ENCODE measurements at regions not wholly inside any gene's neighbourhood (a gene's known extent, or its start where the extent isn't known, plus 50 kb on each side); places are given as distances from the start of the nearest gene placed in this dataset.
"Not testable (repeated sequence)": the region's sequence is repeated elsewhere in the genome, so short reads cannot be mapped to it uniquely, and the experiment has no call there.

DNA sequence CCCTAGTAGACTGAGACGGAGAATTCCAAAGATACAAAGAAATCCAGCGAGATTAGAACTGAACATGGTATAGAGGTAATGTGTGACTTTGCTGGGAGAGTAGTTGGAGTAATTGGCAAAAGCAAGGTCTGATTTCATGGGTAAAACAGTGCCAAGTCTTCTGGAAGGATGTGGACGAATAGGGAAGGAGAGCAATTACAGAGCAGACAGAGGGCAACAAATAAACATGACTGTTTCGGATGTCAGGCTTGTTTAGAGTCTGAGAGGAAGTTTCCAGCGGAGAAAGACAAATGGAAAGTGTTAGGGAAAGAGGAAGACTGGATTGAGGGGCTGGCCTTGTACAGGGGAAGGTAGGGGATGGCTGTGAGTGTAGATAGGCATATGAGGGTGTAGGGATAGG, 190.4 kb upstream of the ADRA1D start:
- TF ChIP-seq EZH2 (IDR thresholded peaks at IDR 0.05): no peak
- TF ChIP-seq FOXP2 (optimal IDR thresholded peaks at IDR 0.05; ENCODE audit: control extremely low read depth, extremely low read length, insufficient read depth): no peak
- no peak for TF ChIP-seq POLR2AphosphoS5 (IDR thresholded peaks at IDR 0.05; ENCODE audit: borderline replicate concordance, low read depth, low read length)
- Histone ChIP-seq H3K36me3 (ENCODE audit: insufficient read depth, low read length) (no peaks in the 10 kb centered on the region), H3K4me3 (no peak overlapping the region), H3K9ac (ENCODE audit: insufficient read length) (no peak overlapping the region), H3K27ac (no peak overlapping the region), H3K9me3 (ENCODE audit: low read depth, low read length) (no peaks in the 10 kb centered on the region)
- DNase-seq (ENCODE audit: low read depth, low spot score): no peak

DNA sequence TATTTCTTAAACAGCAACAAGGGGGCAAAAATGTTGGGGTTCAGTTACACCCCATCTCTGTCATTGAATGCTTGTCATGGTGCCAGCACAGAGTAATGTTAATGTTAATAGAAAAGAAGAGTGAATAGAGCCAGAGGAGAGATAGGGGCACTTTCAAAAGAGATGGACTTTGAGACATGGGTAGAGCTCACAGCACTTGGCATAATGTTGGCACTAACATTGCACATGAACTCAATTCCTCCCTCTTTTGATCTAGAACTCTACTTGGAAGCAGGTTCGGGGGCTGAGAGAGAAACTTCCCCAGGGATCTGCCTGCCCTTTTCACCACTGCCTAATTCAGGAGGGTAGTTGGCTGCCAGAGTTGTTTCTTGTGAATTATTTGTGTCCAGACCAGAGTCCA, 188.0 kb upstream of the ADRA1D start:
- Histone ChIP-seq H3K36me3 (ENCODE audit: insufficient read depth, low read length) (no peaks in the 10 kb centered on the region), H3K27ac (no peak overlapping the region), H3K9ac (ENCODE audit: insufficient read length) (no peak overlapping the region), H3K4me3 (no peak overlapping the region), H3K9me3 (ENCODE audit: low read depth, low read length) (no peaks in the 10 kb centered on the region)
- DNase-seq (ENCODE audit: low read depth, low spot score): no peak
- no peak for TF ChIP-seq POLR2AphosphoS5 (IDR thresholded peaks at IDR 0.05; ENCODE audit: borderline replicate concordance, low read depth, low read length)
- no peak for TF ChIP-seq FOXP2 (optimal IDR thresholded peaks at IDR 0.05; ENCODE audit: control extremely low read depth, extremely low read length, insufficient read depth)
- TF ChIP-seq EZH2 (IDR thresholded peaks at IDR 0.05): no peak

DNA sequence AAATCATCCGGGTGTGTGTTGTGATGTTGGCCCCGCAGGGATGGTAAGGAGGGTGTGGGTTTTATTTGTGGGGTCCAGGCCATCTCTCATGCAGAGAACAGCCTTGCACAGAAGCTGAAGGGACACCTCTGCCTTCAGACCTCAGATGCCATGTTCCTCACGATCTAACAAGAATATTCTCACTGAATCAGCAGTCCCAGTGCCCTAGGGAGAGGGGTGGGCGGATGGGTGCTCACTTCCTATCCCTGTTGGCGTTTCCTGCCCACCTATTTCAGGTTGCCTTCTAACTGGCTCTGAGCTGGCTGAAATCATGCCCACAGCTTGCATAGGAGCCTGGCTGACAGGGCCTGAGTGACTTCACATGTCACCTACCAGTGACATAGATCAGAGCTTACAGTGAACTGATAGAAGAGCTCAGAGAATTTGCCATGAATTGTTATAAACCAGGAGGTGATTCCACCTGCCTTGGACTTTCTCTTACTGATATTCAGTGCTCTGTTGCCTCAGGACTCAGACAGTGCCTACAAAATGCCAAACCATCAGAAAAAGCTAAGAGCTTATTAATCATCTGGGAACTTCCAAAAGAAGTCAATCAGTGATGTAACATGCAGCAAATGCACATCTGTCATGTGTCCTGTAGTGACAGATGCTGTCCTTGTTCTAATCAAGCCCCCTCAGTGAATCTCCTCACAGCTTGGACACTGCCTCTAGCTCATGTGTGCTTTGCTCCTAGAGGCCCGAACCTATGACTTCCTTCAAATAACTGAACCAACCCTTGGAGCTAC, 186.8 kb upstream of the ADRA1D start:
- no peak for DNase-seq (ENCODE audit: low read depth, low spot score)
- H3K36me3 ChIP-seq (ENCODE audit: insufficient read depth, low read length): no peaks in the 10 kb centered on the region
- no peak for TF ChIP-seq FOXP2 (optimal IDR thresholded peaks at IDR 0.05; ENCODE audit: control extremely low read depth, extremely low read length, insufficient read depth)
- TF ChIP-seq POLR2AphosphoS5 (IDR thresholded peaks at IDR 0.05; ENCODE audit: borderline replicate concordance, low read depth, low read length): no peak
- no peak for TF ChIP-seq EZH2 (IDR thresholded peaks at IDR 0.05)
- H3K9ac ChIP-seq (ENCODE audit: insufficient read length): no peak overlapping the region
- no peak overlapping the region for H3K4me3 ChIP-seq
- no peak overlapping the region for H3K27ac ChIP-seq
- H3K9me3 ChIP-seq (ENCODE audit: low read depth, low read length): no peaks in the 10 kb centered on the region

DNA sequence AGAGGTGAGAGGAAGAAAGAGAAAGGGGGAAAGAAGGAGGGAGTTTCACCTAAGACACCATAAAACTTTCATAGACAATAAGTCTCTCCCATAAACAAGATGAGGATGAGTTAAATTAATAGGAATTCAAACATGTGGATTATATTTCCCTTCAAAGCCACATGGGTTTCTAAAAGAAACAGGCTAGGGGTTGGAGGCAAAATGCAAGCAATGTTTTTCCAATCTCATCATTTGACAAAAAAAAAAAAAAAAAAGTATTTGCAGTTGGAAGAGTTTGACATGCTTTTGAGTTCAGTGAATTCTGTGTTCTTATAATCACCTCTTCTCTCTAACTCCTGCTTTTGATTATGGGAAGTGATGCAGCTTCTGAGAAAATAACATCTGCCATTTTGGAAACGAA, 186.1 kb upstream of the ADRA1D start:
- DNase-seq (ENCODE audit: low read depth, low spot score): no peak
- no peaks in the 10 kb centered on the region for H3K9me3 ChIP-seq (ENCODE audit: low read depth, low read length)
- no peak overlapping the region for H3K4me3 ChIP-seq
- H3K9ac ChIP-seq (ENCODE audit: insufficient read length): no peak overlapping the region
- TF ChIP-seq EZH2 (IDR thresholded peaks at IDR 0.05) (no peak), FOXP2 (optimal IDR thresholded peaks at IDR 0.05; ENCODE audit: control extremely low read depth, extremely low read length, insufficient read depth) (no peak), POLR2AphosphoS5 (IDR thresholded peaks at IDR 0.05; ENCODE audit: borderline replicate concordance, low read depth, low read length) (no peak)
- no peak overlapping the region for H3K27ac ChIP-seq
- H3K36me3 ChIP-seq (ENCODE audit: insufficient read depth, low read length): no peaks in the 10 kb centered on the region

DNA sequence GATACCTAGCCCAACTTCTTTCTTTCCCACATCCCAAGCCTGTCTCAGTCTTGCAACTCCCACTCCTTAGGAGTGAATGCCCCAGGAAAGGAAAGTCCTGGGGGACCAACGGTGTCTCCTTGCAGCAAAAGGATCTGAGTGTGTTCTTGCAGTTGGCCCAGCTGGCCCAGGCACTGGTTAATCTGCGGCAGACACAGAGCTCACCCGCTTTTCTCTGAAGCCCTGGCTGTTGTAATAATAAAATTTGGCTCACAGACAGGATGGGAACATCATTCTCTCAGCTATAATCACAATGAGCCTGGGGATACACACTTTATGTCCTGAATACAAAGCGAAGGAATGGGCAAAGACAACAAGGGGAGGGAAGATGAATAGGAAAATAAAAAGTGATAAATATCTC, 185.6 kb upstream of the ADRA1D start:
- H3K9ac ChIP-seq (ENCODE audit: insufficient read length): no peak overlapping the region
- H3K9me3 ChIP-seq (ENCODE audit: low read depth, low read length): no peaks in the 10 kb centered on the region
- no peak overlapping the region for H3K4me3 ChIP-seq
- no peaks in the 10 kb centered on the region for H3K36me3 ChIP-seq (ENCODE audit: insufficient read depth, low read length)
- TF ChIP-seq POLR2AphosphoS5 (IDR thresholded peaks at IDR 0.05; ENCODE audit: borderline replicate concordance, low read depth, low read length): no peak
- DNase-seq (ENCODE audit: low read depth, low spot score): no peak
- H3K27ac ChIP-seq: no peak overlapping the region

DNA sequence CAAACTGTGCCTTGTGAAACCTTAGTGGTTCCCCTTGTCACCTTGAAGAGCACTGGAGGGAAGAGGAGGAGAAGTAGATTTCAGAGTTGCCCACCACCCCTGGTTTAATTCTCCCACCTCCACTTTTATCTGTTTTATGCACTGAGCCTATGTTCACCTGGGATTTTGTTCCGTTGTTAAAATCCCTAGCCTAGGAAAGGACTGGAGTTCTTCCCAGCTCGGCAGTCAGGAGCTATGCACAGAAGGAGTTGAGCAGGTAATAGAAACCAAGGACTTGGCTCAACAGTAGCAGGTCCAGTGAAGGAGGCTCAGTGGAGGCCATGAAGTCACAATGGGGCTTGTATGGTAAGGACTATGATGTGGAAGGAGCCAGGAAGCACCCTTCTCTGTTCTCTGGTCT, 182.4 kb upstream of the ADRA1D start:
- Histone ChIP-seq H3K27ac (no peak overlapping the region), H3K4me3 (no peak overlapping the region), H3K36me3 (ENCODE audit: insufficient read depth, low read length) (no peaks in the 10 kb centered on the region), H3K9me3 (ENCODE audit: low read depth, low read length) (no peaks in the 10 kb centered on the region), H3K9ac (ENCODE audit: insufficient read length) (no peak overlapping the region)
- DNase-seq (ENCODE audit: low read depth, low spot score): no peak
- TF ChIP-seq FOXP2 (optimal IDR thresholded peaks at IDR 0.05; ENCODE audit: control extremely low read depth, extremely low read length, insufficient read depth) (no peak), EZH2 (IDR thresholded peaks at IDR 0.05) (no peak), POLR2AphosphoS5 (IDR thresholded peaks at IDR 0.05; ENCODE audit: borderline replicate concordance, low read depth, low read length) (no peak)

DNA sequence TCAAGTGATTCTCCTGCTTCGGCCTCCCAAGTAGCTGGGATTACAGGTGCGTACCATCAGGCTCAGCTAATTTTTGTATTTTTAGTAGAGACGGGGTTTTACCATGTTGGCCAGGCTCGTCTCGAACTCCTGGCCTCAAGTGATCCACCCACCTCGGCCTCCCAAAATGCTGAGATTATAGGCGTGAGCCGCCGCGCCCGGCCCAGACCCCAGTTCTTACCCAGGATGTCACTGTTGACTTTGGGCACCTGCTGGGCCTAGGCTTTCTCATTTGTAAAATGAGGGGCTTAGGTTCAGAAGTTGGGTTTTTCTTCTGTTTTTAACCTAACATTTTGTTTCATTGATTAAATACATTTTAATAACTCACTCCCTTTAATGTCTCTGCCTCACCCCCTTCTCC, 181.7 kb upstream of the ADRA1D start:
- not testable (repeated sequence) for DNase-seq (ENCODE audit: low read depth, low spot score); H3K36me3 ChIP-seq (ENCODE audit: insufficient read depth, low read length); H3K9ac ChIP-seq (ENCODE audit: insufficient read length); H3K27ac ChIP-seq; H3K9me3 ChIP-seq (ENCODE audit: low read depth, low read length); H3K4me3 ChIP-seq

DNA sequence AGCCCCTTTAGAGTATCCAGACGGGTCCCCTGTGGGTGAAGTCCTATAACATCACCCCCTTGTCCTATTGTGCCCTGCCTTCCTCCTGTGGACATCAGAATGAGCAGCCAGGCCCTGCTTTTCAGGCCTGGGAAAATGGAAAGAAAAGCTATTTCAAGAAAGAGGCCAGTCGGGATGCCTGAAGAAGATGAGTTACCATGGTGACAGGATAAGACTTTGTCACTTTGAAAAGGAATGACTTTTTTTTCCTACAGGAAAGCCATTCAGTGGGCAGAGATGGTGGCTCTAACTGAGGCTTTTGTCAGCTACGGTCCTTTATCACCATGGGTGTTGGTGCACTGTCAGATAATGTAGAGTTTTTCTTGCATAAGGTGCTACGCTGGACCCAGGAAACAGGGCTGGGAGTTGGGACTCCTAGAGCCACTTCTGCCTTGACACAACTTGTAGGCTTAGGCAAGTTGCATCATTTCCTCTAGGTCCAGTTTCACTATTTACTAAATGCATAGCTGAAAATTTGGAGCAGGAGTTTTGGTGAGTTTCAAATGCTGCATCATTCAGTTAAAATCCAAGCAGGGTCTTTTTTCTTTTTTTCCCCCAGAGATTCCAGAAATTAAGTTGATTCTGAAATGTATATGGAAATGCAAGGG, 179.0 kb upstream of the ADRA1D start:
- Histone ChIP-seq H3K36me3 (ENCODE audit: insufficient read depth, low read length) (no peaks in the 10 kb centered on the region), H3K4me3 (no peak overlapping the region), H3K9ac (ENCODE audit: insufficient read length) (no peak overlapping the region), H3K9me3 (ENCODE audit: low read depth, low read length) (no peaks in the 10 kb centered on the region), H3K27ac (no peak overlapping the region)
- DNase-seq (ENCODE audit: low read depth, low spot score): no peak
- no peak for TF ChIP-seq EZH2 (IDR thresholded peaks at IDR 0.05)
- TF ChIP-seq POLR2AphosphoS5 (IDR thresholded peaks at IDR 0.05; ENCODE audit: borderline replicate concordance, low read depth, low read length): no peak
- TF ChIP-seq FOXP2 (optimal IDR thresholded peaks at IDR 0.05; ENCODE audit: control extremely low read depth, extremely low read length, insufficient read depth): no peak

DNA sequence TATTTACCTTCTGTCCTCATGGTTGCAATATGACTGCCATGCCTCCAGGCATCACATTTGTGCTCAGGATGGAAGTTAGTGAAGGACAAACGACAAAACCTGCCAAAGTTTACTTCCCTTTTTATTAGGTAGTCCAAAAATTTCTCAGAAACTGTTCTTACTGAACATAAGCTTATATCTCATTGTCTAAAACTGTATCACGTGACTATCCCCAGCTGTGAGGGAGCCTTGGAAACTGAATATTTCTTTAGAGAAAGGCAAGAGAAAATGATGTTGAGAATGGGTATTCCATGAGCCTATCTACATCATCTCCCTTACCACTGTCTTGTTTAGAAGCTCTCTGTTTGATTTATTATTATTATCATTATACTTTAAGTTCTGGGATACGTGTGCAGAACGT, 169.1 kb upstream of the ADRA1D start:
- H3K27ac ChIP-seq: no peak overlapping the region
- DNase-seq (ENCODE audit: low read depth, low spot score): no peak
- no peak overlapping the region for H3K4me3 ChIP-seq
- TF ChIP-seq FOXP2 (optimal IDR thresholded peaks at IDR 0.05; ENCODE audit: control extremely low read depth, extremely low read length, insufficient read depth) (no peak), EZH2 (IDR thresholded peaks at IDR 0.05) (no peak), POLR2AphosphoS5 (IDR thresholded peaks at IDR 0.05; ENCODE audit: borderline replicate concordance, low read depth, low read length) (no peak)
- no peak overlapping the region for H3K9ac ChIP-seq (ENCODE audit: insufficient read length)
- H3K36me3 ChIP-seq (ENCODE audit: insufficient read depth, low read length): no peaks in the 10 kb centered on the region
- no peaks in the 10 kb centered on the region for H3K9me3 ChIP-seq (ENCODE audit: low read depth, low read length)
